ENCODE measurements at regions not wholly inside any gene's neighbourhood (a gene's known extent, or its start where the extent isn't known, plus 50 kb on each side); places are given as distances from the start of the nearest gene placed in this dataset.

GRCh38 chr10:131561897-131562296 is 250.4 kb upstream of the TCERG1L start:
- no peak for TF ChIP-seq FOSL2 (IDR thresholded peaks at IDR 0.05)
- no peak for TF ChIP-seq FOSL2 (CRISPR knock-in tag; IDR thresholded peaks at IDR 0.05)
- no peak for TF ChIP-seq POLR2AphosphoS2 (conservative IDR thresholded peaks at IDR 0.05; ENCODE audit: low read length)
- TF ChIP-seq CEBPB (IDR thresholded peaks at IDR 0.05) = no peak
- TF ChIP-seq, protein P1, sequence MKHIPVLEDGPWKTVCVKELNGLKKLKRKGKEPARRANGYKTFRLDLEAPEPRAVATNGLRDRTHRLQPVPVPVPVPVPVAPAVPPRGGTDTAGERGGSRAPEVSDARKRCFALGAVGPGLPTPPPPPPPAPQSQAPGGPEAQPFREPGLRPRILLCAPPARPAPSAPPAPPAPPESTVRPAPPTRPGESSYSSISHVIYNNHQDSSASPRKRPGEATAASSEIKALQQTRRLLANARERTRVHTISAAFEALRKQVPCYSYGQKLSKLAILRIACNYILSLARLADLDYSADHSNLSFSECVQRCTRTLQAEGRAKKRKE (CRISPR knock-in tag; IDR thresholded peaks at IDR 0.05; ENCODE audit: low read depth) = no peak
- no peak for TF ChIP-seq HEYL (CRISPR knock-in tag; IDR thresholded peaks at IDR 0.05)
- TF ChIP-seq, protein P2, sequence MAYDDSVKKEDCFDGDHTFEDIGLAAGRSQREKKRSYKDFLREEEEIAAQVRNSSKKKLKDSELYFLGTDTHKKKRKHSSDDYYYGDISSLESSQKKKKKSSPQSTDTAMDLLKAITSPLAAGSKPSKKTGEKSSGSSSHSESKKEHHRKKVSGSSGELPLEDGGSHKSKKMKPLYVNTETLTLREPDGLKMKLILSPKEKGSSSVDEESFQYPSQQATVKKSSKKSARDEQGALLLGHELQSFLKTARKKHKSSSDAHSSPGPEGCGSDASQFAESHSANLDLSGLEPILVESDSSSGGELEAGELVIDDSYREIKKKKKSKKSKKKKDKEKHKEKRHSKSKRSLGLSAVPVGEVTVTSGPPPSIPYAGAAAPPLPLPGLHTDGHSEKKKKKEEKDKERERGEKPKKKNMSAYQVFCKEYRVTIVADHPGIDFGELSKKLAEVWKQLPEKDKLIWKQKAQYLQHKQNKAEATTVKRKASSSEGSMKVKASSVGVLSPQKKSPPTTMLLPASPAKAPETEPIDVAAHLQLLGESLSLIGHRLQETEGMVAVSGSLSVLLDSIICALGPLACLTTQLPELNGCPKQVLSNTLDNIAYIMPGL (CRISPR knock-in tag; IDR thresholded peaks at IDR 0.05; ENCODE audit: borderline replicate concordance) = no peak
- TF ChIP-seq PHF8 (IDR thresholded peaks at IDR 0.05; ENCODE audit: borderline replicate concordance, low read depth) = no peak
- TF ChIP-seq FOXS1 (CRISPR knock-in tag; IDR thresholded peaks at IDR 0.05) = no peak
- no peak for TF ChIP-seq ZNF302 (CRISPR knock-in tag; IDR thresholded peaks at IDR 0.05)
- no peak for TF ChIP-seq CBX8 (IDR thresholded peaks at IDR 0.05)
- TF ChIP-seq HDAC2 (IDR thresholded peaks at IDR 0.05) = no peak
- TF ChIP-seq, protein P3, sequence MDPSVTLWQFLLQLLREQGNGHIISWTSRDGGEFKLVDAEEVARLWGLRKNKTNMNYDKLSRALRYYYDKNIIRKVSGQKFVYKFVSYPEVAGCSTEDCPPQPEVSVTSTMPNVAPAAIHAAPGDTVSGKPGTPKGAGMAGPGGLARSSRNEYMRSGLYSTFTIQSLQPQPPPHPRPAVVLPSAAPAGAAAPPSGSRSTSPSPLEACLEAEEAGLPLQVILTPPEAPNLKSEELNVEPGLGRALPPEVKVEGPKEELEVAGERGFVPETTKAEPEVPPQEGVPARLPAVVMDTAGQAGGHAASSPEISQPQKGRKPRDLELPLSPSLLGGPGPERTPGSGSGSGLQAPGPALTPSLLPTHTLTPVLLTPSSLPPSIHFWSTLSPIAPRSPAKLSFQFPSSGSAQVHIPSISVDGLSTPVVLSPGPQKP (IDR thresholded peaks at IDR 0.05; ENCODE audit: low read depth, low read length) = no peak
- TF ChIP-seq CBX2 (IDR thresholded peaks at IDR 0.05; ENCODE audit: borderline replicate concordance, low read depth) = no peak
- H3K27ac ChIP-seq = no peak overlapping the region
- ATAC-seq (no peak), FAIRE-seq (no peak), DNase-seq (ENCODE audit: low read depth in 1 of 2, low spot score in 1 of 2) (no peak)
- no peak overlapping the region for H3K4me2 ChIP-seq
- no peaks in the 10 kb centered on the region for H3K4me1 ChIP-seq
- H3K9me3 ChIP-seq = peaks cover 10% of the 10 kb centered on the region; the same call in 1 of the 3 replicates
- WGBS (ENCODE audit: missing lambda C conversion rate) = 38% methylated on average over 5 of the region's 5 CpGs
- no peak overlapping the region for H3K4me3 ChIP-seq
- CTCF ChIA-PET = interaction anchor here (1.2 kb wide), 1 partner anchor 16 kb away, joined by 3 read pairs; no protein-coding TSS in a partner anchor
- POLR2A ChIA-PET = no interaction called here

DNA sequence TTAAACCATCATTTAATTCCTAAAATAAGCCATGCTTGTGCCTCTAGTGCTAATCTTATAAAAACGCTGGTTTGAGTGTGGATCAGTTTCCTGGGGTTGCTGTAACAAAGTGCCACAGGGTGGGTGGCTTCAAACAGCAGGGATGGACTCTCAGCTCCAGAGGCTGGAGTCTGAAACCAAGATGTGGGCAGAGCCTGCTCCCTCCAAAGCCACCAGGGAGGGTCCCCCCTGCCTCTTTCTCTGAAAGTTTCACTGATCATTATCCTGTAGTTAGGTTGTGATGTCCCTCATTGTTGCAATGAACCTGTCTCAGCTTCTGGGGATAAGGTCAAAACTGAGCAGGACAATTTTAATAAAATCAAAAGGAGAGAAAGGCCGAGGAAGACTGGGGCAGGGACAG is 251.9 kb upstream of the TCERG1L start:
- no peak for FAIRE-seq
- Histone ChIP-seq H3K27ac (no peak overlapping the region), H3K9me3 (peaks cover 10% of the 10 kb centered on the region; the same call in 1 of the 3 replicates), H3K4me2 (no peak overlapping the region), H3K4me1 (no peaks in the 10 kb centered on the region), H3K4me3 (no peak overlapping the region)
- 2% methylated on average over 2 of the region's 2 CpGs for WGBS (ENCODE audit: missing lambda C conversion rate)
- ATAC-seq = no peak
- ChIA-PET POLR2A (no interaction called here), CTCF (no interaction called here)
- no peak for TF ChIP-seq FOSL2 (IDR thresholded peaks at IDR 0.05)
- no peak for TF ChIP-seq FOSL2 (CRISPR knock-in tag; IDR thresholded peaks at IDR 0.05)
- TF ChIP-seq NPAS2 (CRISPR knock-in tag; IDR thresholded peaks at IDR 0.05; ENCODE audit: borderline replicate concordance) = no peak
- TF ChIP-seq ESRRA (IDR thresholded peaks at IDR 0.05; ENCODE audit: borderline replicate concordance, low read length) = no peak
- no peak for TF ChIP-seq ZFP36 (IDR thresholded peaks at IDR 0.05; ENCODE audit: borderline replicate concordance, partially characterized antibody)
- TF ChIP-seq, protein P2 (CRISPR knock-in tag; IDR thresholded peaks at IDR 0.05; ENCODE audit: borderline replicate concordance) = no peak
- no peak for DNase-seq (ENCODE audit: low read depth in 1 of 2, low spot score in 1 of 2)
